Breast epithelium (tissue), 3 donors: ENCODE measurements at regions not wholly inside any gene's neighbourhood (a gene's known extent, or its start where the extent isn't known, plus 50 kb on each side); places are given as distances from the start of the nearest gene placed in this dataset.

Experiments used
- POLR2A ChIP-seq: fragments of 450-650 bp; IDR thresholded peaks from one replicate; pipeline ENCODE4 v1.6.1; 2016; ENCODE audit warnings: antibody characterized with exemption, mild to moderate bottlenecking, moderate library complexity
- TF ChIP-seq, protein P1 (sequence below), 3 donors: fragments of 450-650 bp; IDR thresholded peaks; one replicate each; pipeline ENCODE4 v1.5.1; 2016 to 2017; ENCODE audit warnings: antibody characterized with exemption in 3 of 3, mild to moderate bottlenecking in 3 of 3, moderate library complexity in 3 of 3

DNA sequence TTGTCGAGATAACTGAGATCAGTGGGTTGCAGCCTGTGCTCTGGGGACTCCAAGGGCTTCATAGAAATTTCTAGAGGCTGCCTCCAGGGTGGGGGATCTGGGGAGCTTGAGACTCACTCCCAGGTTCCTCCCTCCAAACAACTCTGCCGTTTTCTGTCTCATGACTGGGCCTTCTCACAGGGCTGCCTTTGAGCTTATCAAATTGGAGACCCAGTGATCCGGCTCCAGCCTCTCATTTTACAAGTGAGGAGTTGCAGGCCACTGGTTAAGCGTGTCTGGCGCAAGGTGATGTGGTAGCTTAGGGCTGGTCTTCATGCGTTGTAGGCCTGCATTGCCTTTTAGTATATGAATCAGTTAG, 85.8 kb downstream of the SLC25A47 start:
- TF ChIP-seq, protein P1, sequence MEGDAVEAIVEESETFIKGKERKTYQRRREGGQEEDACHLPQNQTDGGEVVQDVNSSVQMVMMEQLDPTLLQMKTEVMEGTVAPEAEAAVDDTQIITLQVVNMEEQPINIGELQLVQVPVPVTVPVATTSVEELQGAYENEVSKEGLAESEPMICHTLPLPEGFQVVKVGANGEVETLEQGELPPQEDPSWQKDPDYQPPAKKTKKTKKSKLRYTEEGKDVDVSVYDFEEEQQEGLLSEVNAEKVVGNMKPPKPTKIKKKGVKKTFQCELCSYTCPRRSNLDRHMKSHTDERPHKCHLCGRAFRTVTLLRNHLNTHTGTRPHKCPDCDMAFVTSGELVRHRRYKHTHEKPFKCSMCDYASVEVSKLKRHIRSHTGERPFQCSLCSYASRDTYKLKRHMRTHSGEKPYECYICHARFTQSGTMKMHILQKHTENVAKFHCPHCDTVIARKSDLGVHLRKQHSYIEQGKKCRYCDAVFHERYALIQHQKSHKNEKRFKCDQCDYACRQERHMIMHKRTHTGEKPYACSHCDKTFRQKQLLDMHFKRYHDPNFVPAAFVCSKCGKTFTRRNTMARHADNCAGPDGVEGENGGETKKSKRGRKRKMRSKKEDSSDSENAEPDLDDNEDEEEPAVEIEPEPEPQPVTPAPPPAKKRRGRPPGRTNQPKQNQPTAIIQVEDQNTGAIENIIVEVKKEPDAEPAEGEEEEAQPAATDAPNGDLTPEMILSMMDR (IDR thresholded peaks at IDR 0.05) = no peak
- no peak for TF ChIP-seq POLR2A
